ENCODE measurements at regions not wholly inside any gene's neighbourhood (a gene's known extent, or its start where the extent isn't known, plus 50 kb on each side); places are given as distances from the start of the nearest gene placed in this dataset.

DNA sequence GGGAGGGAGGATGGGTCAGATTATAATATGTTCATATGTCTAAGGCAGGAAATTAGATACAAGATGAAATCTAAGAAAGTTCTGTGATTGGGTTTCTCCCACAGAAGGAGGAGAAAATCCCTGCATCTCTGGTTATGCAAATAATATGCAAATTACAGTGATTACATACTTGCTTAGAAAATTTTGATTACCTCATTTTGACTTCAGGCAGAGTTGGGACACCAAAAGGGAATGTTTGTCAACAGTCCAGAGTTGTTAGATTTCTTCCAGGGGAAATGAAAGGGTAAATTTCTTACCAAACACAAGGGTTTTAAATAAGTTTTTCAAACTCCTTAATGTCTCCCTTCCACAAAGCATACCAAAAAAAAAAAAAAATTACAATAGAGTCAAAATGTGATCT, 101.4 kb upstream of the STEAP1B start:
- Histone ChIP-seq H3K18ac (ENCODE audit: extremely low read depth, low read length) (no peak overlapping the region), H2AK5ac (ENCODE audit: low read depth, low read length) (no peak overlapping the region), H3K23me2 (ENCODE audit: low read depth, low read length) (no peaks in the 10 kb centered on the region), H3K36me3 (ENCODE audit: control insufficient read depth in 2 of 4, insufficient read depth in 4 of 4, low read length in 3 of 4) (no peaks in the 10 kb centered on the region), H3K4me1 (replicated peaks in 1 of 4; ENCODE audit: control insufficient read depth in 3 of 4, insufficient read depth in 4 of 4, low read length in 3 of 4) (peaks cover 0 to 3% (median 0%) of the 10 kb centered on the region in 4 experiments; a peak in 1 of 7 replicates), H3K27me3 (replicated peaks in 1 of 4; ENCODE audit: control insufficient read depth in 3 of 4, extremely low read depth in 1 of 4, insufficient read depth in 3 of 4, low read length in 3 of 4) (no peaks in the 10 kb centered on the region), H3K79me2 (ENCODE audit: control insufficient read depth in 1 of 2, insufficient read depth in 2 of 2, low read length in 2 of 2) (no peaks in the 10 kb centered on the region), H2BK5ac (ENCODE audit: low read depth, low read length) (no peak overlapping the region), H3K4ac (replicated peaks; ENCODE audit: insufficient read length, low read depth, low read length) (no peak overlapping the region), H4K5ac (ENCODE audit: insufficient read length, low read depth, low read length) (no peak overlapping the region), H3K4me2 (ENCODE audit: insufficient read depth in 1 of 2, low read depth in 2 of 2, low read length in 2 of 2) (no peak overlapping the region), H2BK120ac (replicated peaks; ENCODE audit: low read depth, low read length) (no peak overlapping the region), H3K23ac (ENCODE audit: insufficient read length) (no peak overlapping the region), H3K27ac (ENCODE audit: low read depth, low read length) (no peak overlapping the region), H2AFZ (ENCODE audit: low read length) (no peak overlapping the region), H2BK15ac (ENCODE audit: low read length) (no peak overlapping the region), H4K20me1 (replicated peaks in 1 of 2; ENCODE audit: control insufficient read depth in 1 of 2, insufficient read depth in 2 of 2, low read length in 2 of 2) (no peaks in the 10 kb centered on the region), H3K9me3 (ENCODE audit: insufficient read depth in 2 of 2, low read depth in 1 of 2, low read length in 1 of 2) (no peaks in the 10 kb centered on the region), H3K14ac (ENCODE audit: insufficient read length) (no peak overlapping the region), H4K91ac (replicated peaks; ENCODE audit: insufficient read length, low read length) (no peak overlapping the region), H3K9ac (replicated peaks in 1 of 4; ENCODE audit: extremely low read depth in 1 of 4, low read depth in 3 of 4, low read length in 3 of 4) (no peak overlapping the region), H3K4me3 (ENCODE audit: extremely low read depth in 1 of 4, insufficient read depth in 2 of 4, low read depth in 3 of 4, low read length in 4 of 4) (no peak overlapping the region), H4K8ac (ENCODE audit: extremely low read depth, insufficient read depth, low read length) (no peak overlapping the region), H2BK20ac (ENCODE audit: low read length) (no peak overlapping the region), H2BK12ac (ENCODE audit: low read depth, low read length) (no peak overlapping the region), H3K79me1 (ENCODE audit: low read depth, low read length) (no peaks in the 10 kb centered on the region), H3K56ac (replicated peaks; ENCODE audit: insufficient read length, low read depth, low read length) (no peak overlapping the region)
- CTCF ChIA-PET (ENCODE audit: partially characterized antibody) = interaction anchor here (1.5 to 1.8 kb wide), 2 partner anchors 15 to 41 kb away, joined by 5 to 9 read pairs; no protein-coding TSS in a partner anchor
- FAIRE-seq (no peak), DNase-seq (ENCODE audit: low read depth in 1 of 2, low spot score in 2 of 2) (no peak)
- POLR2A ChIA-PET (ENCODE audit: partially characterized antibody) = no interaction called here
- TF ChIP-seq, protein P1, sequence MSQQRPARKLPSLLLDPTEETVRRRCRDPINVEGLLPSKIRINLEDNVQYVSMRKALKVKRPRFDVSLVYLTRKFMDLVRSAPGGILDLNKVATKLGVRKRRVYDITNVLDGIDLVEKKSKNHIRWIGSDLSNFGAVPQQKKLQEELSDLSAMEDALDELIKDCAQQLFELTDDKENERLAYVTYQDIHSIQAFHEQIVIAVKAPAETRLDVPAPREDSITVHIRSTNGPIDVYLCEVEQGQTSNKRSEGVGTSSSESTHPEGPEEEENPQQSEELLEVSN (IDR thresholded peaks at IDR 0.05) = no peak
- no peak for TF ChIP-seq NRF1 (IDR thresholded peaks at IDR 0.05; ENCODE audit: low read depth, low read length)
- TF ChIP-seq SAP30 (IDR thresholded peaks at IDR 0.05; ENCODE audit: insufficient read depth, insufficient replicate concordance, low read length) = no peak
- TF ChIP-seq CREB1 (IDR thresholded peaks at IDR 0.05) = no peak
- no peak for TF ChIP-seq SRF (IDR thresholded peaks at IDR 0.05; ENCODE audit: low read depth, low read length)
